Fibroblast of skin of scalp (primary cell): ENCODE measurements at regions not wholly inside any gene's neighbourhood (a gene's known extent, or its start where the extent isn't known, plus 50 kb on each side); places are given as distances from the start of the nearest gene placed in this dataset.
"Not testable (repeated sequence)": the region's sequence is repeated elsewhere in the genome, so short reads cannot be mapped to it uniquely, and the experiment has no call there.

ENCODE experiments used
- DNase-seq: peaks from one replicate; pipeline ENCODE4 v3.0.0-alpha.2; 2013

- no peak for DNase-seq
These were observed 2319.9 kb downstream of the LRRC4C start for GRCh38 chr11:39139581-39139980.

DNA sequence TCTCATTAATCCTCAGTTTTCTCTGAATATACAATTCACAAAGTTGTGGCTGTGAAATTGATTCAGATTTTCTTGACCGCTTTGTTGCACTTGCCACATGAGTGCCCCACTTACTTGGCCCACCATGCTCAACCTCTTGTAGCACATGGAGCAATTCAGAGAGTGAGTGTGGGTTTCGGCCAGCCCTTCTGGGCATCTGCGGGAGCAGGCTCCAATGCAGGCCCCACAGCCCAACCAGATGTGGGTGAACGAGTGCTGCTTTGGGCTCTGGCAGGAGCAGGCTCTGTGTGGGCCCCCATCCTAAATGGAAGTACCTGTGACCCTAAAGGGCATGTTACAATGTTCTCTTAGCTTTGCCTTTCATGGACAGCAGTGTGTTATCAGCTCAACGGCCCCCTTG, 2338.6 kb downstream of the LRRC4C start:
- DNase-seq: no peak

GRCh38 chr11:39113606-39114005, 2345.8 kb downstream of the LRRC4C start:
- no peak for DNase-seq

GRCh38 chr11:39102236-39102635, 2357.2 kb downstream of the LRRC4C start:
- DNase-seq: no peak

DNA sequence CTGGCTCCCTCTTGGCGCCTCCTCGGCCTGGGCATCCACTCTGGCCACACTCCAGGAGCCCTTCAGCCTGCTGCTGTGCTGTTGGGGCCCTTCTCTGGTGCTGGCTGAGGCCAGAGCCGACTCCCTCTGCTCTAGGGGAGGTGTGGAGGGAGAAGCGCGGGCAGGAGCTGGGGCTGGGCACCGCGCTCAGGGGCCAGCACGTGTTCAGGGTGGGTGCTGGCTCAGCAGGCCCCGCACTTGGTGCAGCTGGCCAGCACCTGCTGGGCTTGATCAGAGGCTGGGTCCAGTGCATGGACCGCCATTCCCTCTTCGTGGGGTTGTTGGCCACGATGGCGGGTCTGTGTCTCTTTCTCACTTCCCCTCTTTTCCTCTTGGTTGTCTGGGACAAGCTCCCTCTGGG, 2381.0 kb downstream of the LRRC4C start:
- no peak for DNase-seq

GRCh38 chr11:39037611-39038010, 2421.8 kb downstream of the LRRC4C start:
- DNase-seq: no peak

DNA sequence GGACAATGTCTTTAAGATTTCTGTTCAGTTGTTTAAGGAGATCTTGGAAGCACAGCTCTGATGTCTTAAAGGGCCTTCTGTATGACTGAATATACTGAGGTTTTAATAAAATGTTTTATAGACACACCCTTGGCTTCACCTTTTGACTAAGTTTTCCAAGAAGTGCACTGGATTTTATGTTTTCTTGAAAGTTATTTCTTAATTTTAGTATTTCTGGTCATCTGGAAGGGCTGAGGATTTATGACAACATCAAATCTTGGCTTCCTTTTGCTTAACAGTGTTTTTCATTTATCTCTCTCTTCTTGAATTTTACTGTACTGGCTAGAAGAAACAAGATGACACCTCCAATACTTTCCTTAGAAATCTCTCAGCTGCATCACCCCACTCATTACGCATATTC, 2423.4 kb downstream of the LRRC4C start:
- DNase-seq: no peak

GRCh38 chr11:39021539-39021938, 2423.5 kb upstream of the RAG2 start:
- no peak for DNase-seq

DNA sequence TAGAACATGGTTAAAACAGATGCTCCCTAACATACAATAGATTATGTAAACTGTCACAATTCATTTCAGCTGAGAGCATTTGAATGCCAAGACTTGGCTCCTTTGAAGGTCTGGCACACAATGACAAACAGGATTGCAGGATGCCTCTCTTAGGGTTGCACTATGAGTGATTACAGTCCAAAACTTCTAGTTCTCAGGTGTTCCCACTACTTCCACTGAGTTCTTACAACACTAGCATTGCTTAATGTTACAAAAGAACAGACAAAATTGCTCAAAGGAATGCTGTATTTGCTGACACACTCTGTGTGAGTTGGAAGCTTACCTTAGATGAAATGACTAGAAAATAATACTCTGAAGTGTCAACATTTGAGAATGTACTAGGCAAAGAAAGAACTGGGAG, 2413.8 kb upstream of the RAG2 start:
- no peak for DNase-seq

DNA sequence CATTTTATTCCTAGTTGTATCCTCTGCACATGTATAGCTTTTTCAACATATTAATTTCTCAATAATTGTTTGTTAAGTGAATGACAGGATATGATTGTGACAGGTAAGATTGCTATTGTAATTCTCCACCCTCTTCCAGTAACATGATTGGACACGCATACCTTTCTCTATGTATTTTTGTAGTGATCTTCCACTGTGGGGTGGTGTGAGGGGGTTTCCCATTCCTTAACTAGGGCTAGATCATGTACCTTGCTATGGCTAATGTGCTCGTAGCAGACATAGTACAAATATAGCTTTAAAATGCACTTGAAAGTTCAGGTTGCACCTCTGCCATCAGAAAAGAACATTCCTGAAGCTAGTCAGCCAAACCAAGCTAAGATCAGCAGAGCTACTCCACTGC, 2392.8 kb upstream of the RAG2 start:
- DNase-seq: no peak

DNA sequence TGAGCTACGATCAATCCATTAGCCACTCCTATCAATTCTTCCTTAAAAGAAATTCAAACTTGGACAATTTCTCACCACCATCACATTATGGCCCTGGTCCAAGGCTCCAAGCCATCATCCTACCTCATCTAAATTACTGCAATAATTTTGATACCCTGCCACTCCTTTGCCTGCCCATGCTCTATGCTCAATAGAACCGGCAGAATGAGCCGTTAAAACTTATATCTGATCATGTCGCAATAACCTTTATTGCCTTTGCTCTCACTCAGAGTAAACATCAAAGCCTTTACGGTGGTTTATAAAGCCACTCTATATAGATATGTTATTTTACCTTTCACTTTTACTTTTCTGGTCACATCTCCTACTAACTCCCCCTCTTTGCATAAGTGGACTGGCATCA, 2392.1 kb upstream of the RAG2 start:
- DNase-seq: no peak

GRCh38 chr11:38988908-38989307, 2390.9 kb upstream of the RAG2 start:
- DNase-seq: no peak

DNA sequence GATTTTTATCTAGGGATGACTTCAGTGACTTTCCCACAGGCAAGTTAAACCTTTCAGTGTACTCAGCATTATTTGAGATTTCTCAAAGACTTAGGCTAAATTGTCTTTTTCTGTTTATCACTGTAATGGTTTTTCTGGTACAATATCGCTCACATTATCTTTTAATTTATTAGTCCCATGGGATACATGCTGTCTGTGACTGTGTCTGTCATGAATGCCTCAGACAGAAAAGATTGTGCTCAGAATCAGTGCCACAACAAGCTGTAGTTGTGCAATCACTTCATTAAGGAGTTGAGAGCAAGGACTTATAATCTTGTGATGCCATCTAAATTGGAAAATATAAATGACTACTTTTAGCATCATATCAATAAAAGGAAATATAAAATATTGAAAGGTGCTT, 2374.2 kb upstream of the RAG2 start:
- DNase-seq: no peak

DNA sequence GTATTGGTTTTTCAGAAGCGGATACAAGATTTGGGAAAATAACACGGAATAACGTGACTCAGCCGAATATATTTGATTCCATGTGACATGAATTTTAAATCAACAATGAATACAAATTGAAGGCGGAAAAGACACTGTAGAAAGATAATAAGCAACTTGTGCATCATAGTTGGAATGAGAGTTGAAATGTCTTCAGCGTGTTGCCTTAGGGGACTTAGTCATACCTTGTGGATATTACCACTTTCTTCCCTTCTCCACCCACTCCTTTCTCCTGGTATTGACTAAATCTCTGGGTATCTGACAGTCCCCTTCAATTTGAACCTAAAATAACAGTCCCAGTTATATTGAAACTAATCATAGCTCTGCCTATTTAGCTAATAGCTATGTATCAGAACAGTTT, 2373.1 kb upstream of the RAG2 start:
- DNase-seq: no peak

DNA sequence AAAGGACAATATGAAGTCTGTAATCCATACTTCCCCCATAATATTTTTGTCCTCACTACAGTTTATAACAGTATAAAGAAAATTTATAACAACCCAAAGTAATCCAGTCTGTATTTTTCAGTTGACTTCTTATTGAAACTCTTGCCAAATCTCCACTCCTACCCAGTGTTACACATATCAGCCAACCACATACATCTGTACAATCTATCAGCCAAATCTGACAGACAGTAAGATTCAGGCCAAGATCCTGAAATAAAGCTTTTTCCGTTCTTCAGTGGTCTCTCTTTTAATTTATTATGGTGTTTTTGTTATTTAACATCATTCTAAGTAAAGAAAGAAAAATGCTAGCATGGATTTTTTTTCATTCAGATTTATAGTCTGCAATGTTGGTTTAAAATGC, 2370.9 kb upstream of the RAG2 start:
- DNase-seq: no peak

DNA sequence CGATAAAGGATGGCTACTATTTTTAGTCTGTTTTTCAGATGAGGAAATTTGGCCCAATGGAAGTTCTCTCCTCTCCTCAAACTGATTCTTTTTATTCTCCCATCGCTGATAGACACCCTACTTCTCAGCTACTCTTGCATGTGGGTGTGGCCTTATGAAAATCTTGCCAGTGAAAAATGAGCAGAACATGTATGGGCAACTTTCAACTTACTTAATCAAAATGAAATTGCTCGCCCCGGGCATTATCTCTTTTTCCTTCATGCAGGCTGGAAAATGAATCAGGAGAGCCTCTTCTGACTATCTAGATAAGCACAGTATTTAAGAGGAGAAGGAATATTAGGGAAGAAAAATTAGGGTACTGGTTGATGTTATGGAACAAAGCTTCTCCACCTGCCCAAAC, 2354.7 kb upstream of the RAG2 start:
- no peak for DNase-seq

GRCh38 chr11:38950867-38951266, 2352.8 kb upstream of the RAG2 start:
- DNase-seq: no peak

- DNase-seq: no peak
These were observed 2350.4 kb upstream of the RAG2 start for GRCh38 chr11:38948392-38948791.

GRCh38 chr11:38937709-38938108, 2339.7 kb upstream of the RAG2 start:
- no peak for DNase-seq

DNA sequence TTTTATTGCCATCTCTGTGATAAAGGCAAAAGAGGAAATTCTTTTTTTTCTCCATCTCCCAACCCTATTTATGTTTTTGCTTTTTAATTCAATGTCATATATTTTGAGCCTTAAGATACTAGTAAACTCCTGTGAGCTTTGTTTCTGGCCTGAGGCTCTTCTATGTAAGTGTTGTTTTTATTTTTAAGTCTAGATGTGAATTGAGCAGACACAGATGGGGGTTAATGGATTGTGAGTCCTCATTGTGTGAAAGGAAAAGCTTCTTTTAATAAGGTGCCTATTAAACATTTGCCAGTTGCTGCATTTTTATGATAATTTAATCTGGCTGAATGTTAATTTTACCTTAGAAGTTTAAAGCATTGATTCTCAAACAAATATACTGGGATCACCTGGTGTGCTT, 2337.9 kb upstream of the RAG2 start:
- no peak for DNase-seq

GRCh38 chr11:38927993-38928392, 2330.0 kb upstream of the RAG2 start:
- no peak for DNase-seq

- no peak for DNase-seq
These were observed 2326.6 kb upstream of the RAG2 start for GRCh38 chr11:38924644-38925043.

GRCh38 chr11:38900211-38900610, 2302.2 kb upstream of the RAG2 start:
- no peak for DNase-seq

- not testable (repeated sequence) for DNase-seq
These were observed 2296.2 kb upstream of the RAG2 start for GRCh38 chr11:38894201-38894600.

- DNase-seq: no peak
These were observed 2286.3 kb upstream of the RAG2 start for GRCh38 chr11:38884145-38884865.
